ENCODE measurements at regions not wholly inside any gene's neighbourhood (a gene's known extent, or its start where the extent isn't known, plus 50 kb on each side); places are given as distances from the start of the nearest gene placed in this dataset.

GRCh38 chr2:5497874-5498273 is 194.3 kb upstream of the SOX11 start:
- TF ChIP-seq ZFX (IDR thresholded peaks at IDR 0.05) = no peak
- no peak for TF ChIP-seq CTCF (conservative IDR thresholded peaks at IDR 0.05)
- H3K27ac ChIP-seq = no peak overlapping the region

GRCh38 chr2:5501807-5502206 is 190.4 kb upstream of the SOX11 start:
- no peak overlapping the region for H3K27ac ChIP-seq
- TF ChIP-seq ZFX (IDR thresholded peaks at IDR 0.05) = no peak
- TF ChIP-seq CTCF (conservative IDR thresholded peaks at IDR 0.05) = no peak

GRCh38 chr2:5502385-5502784 is 189.8 kb upstream of the SOX11 start:
- TF ChIP-seq CTCF (conservative IDR thresholded peaks at IDR 0.05) = no peak; the same call in 1 of the 2 replicates
- no peak for TF ChIP-seq ZFX (IDR thresholded peaks at IDR 0.05)

GRCh38 chr2:5504756-5505155 is 187.4 kb upstream of the SOX11 start:
- TF ChIP-seq ZFX (IDR thresholded peaks at IDR 0.05) = no peak
- TF ChIP-seq CTCF (conservative IDR thresholded peaks at IDR 0.05) = no peak
- no peak overlapping the region for H3K27ac ChIP-seq

More at GRCh38 chr2:5502385-5502784, 189.8 kb upstream of the SOX11 start:
- no peak overlapping the region for H3K27ac ChIP-seq

- TF ChIP-seq ZFX (IDR thresholded peaks at IDR 0.05) = no peak
- no peak overlapping the region for H3K27ac ChIP-seq
Measured at GRCh38 chr2:5507367-5507766, 184.8 kb upstream of the SOX11 start.

- no peak overlapping the region for H3K27ac ChIP-seq
- TF ChIP-seq ZFX (IDR thresholded peaks at IDR 0.05) (no peak), CTCF (conservative IDR thresholded peaks at IDR 0.05) (no peak)
Measured at GRCh38 chr2:5509362-5509761, 182.8 kb upstream of the SOX11 start.

- no peak overlapping the region for H3K27ac ChIP-seq
- TF ChIP-seq CTCF (conservative IDR thresholded peaks at IDR 0.05) (no peak), ZFX (IDR thresholded peaks at IDR 0.05) (no peak)
Measured at GRCh38 chr2:5510082-5510481, 182.1 kb upstream of the SOX11 start.

- no peak overlapping the region for H3K27ac ChIP-seq
Measured at GRCh38 chr2:5515693-5516092, 176.5 kb upstream of the SOX11 start.

More at GRCh38 chr2:5515693-5516092, 176.5 kb upstream of the SOX11 start:
- TF ChIP-seq CTCF (conservative IDR thresholded peaks at IDR 0.05) (no peak), ZFX (IDR thresholded peaks at IDR 0.05) (no peak)

Measured in C4-2B (cell line).